Keratinocyte (primary cell): ENCODE measurements at regions not wholly inside any gene's neighbourhood (a gene's known extent, or its start where the extent isn't known, plus 50 kb on each side); places are given as distances from the start of the nearest gene placed in this dataset.
A peak's percentile ranks its signal among the peaks of the same experiment; 100 is the strongest.

Source experiments
- DNase-seq: peaks from one replicate; pipeline ENCODE4 v3.0.0-alpha.2; 2011; ENCODE audit warnings: low read depth, missing footprints, low spot score
- FAIRE-seq: peaks from 2 replicates; lab custom pipeline; 2011; peaks lifted over from hg19 to GRCh38; lab: Jason Lieb, UNC
- H2AFZ ChIP-seq: 2 replicates; pipeline ENCODE4 v1.6.0; 2012; ENCODE audit warnings: low read length, control low read depth, inconsistent platforms; ENCODE audit not compliant: control insufficient read depth
- H3K27ac ChIP-seq: 2 replicates; pipeline ENCODE4 v1.5.1; 2011; ENCODE audit warnings: low read length; ENCODE audit not compliant: control insufficient read depth, insufficient read depth
- H3K27me3 ChIP-seq: 3 replicates; pipeline ENCODE4 v1.6.0; 2011; ENCODE audit warnings: low read length; ENCODE audit not compliant: control insufficient read depth, insufficient read depth; ENCODE audit errors: extremely low read depth
- H3K36me3 ChIP-seq, 2 experiments: 2 replicates in 1 of 2; 3 replicates in 1 of 2; pipeline ENCODE4 v1.5.1; 2011; ENCODE audit warnings: low read length in 2 of 2, mild to moderate bottlenecking in 1 of 2; ENCODE audit not compliant: control insufficient read depth in 2 of 2, insufficient read depth in 2 of 2; ENCODE audit errors: extremely low read depth in 1 of 2
- H3K4me1 ChIP-seq: 3 replicates; pipeline ENCODE4 v1.5.1; 2011; ENCODE audit warnings: low read length; ENCODE audit not compliant: control insufficient read depth, insufficient read depth; ENCODE audit errors: extremely low read depth
- H3K4me2 ChIP-seq: 3 replicates; pipeline ENCODE4 v1.6.0; 2011; ENCODE audit warnings: low read depth, low read length; ENCODE audit not compliant: control insufficient read depth, insufficient read depth; ENCODE audit errors: extremely low read depth
- H3K4me3 ChIP-seq, 3 experiments: fragments of 200-600 bp in 1 of 3; sonication (generic) in 1 of 3; 2 replicates in 2 of 3; 3 replicates in 1 of 3; pipeline ENCODE4 v1.5.1; 2011 to 2016; ENCODE audit warnings: low read length in 3 of 3, mild to moderate bottlenecking in 3 of 3, control low read depth in 2 of 3, inconsistent platforms in 1 of 3, low read depth in 1 of 3, mixed read lengths in 1 of 3, mixed run types in 1 of 3, moderate library complexity in 1 of 3; ENCODE audit not compliant: control insufficient read depth in 2 of 3, insufficient read depth in 2 of 3; ENCODE audit errors: extremely low read depth in 1 of 3
- H3K79me2 ChIP-seq: 2 replicates; pipeline ENCODE4 v1.6.0; 2012; ENCODE audit warnings: low read length; ENCODE audit not compliant: control insufficient read depth, insufficient read depth
- H3K9ac ChIP-seq: 3 replicates; pipeline ENCODE4 v1.6.0; 2011; ENCODE audit warnings: low read length; ENCODE audit not compliant: control insufficient read depth, insufficient read depth; ENCODE audit errors: extremely low read depth
- H3K9me1 ChIP-seq: 3 replicates; pipeline ENCODE4 v1.6.0; 2011; ENCODE audit warnings: low read length; ENCODE audit not compliant: control insufficient read depth, insufficient read depth; ENCODE audit errors: extremely low read depth
- H3K9me3 ChIP-seq: 2 replicates; pipeline ENCODE4 v1.5.1; 2012; ENCODE audit warnings: low read depth, low read length; ENCODE audit not compliant: control insufficient read depth
- H4K20me1 ChIP-seq: 3 replicates; pipeline ENCODE4 v1.6.0; 2011; ENCODE audit warnings: low read length; ENCODE audit not compliant: control insufficient read depth, insufficient read depth; ENCODE audit errors: extremely low read depth
- CTCF ChIP-seq, 3 experiments: IDR thresholded peaks in 1 of 3; conservative IDR thresholded peaks in 1 of 3; optimal IDR thresholded peaks in 1 of 3; 2 replicates in 2 of 3; 3 replicates in 1 of 3; pipeline versions ENCODE3 to v1.5.1; 2011; ENCODE audit warnings: low read length in 3 of 3, mild to moderate bottlenecking in 3 of 3, moderate library complexity in 2 of 3, control low read depth in 1 of 3, inconsistent platforms in 1 of 3; ENCODE audit not compliant: insufficient read depth in 2 of 3; ENCODE audit errors: extremely low read depth in 1 of 3
- EZH2 ChIP-seq: IDR thresholded peaks from one replicate; pipeline ENCODE4 v1.6.1; 2012; ENCODE audit warnings: inconsistent platforms, mild to moderate bottlenecking, low read length, moderate library complexity
- dilution Hi-C: fragments of 300-500 bp; cut with MboI; formaldehyde crosslinking; loops from one replicate; pipeline ENCODE4 v1.7.0; 2020; ENCODE audit warnings: low sequenced_read_pairs; ENCODE audit not compliant: extremely low pct_ligation_motif_present

- H3K4me2 ChIP-seq, result no peak overlapping the region
- no peaks in the 10 kb centered on the region for H3K27me3 ChIP-seq
- H3K4me1 ChIP-seq, result peaks cover 5% of the 10 kb centered on the region
- H3K9ac ChIP-seq, result no peak overlapping the region
- no peak overlapping the region for H3K27ac ChIP-seq
- no peak overlapping the region for H3K4me3 ChIP-seq
- no peaks in the 10 kb centered on the region for H3K9me1 ChIP-seq
- H3K36me3 ChIP-seq, result no peaks in the 10 kb centered on the region
- no peak overlapping the region for H2AFZ ChIP-seq
- no peak for DNase-seq
- H4K20me1 ChIP-seq, result no peaks in the 10 kb centered on the region
- FAIRE-seq, result no peak
- H3K9me3 ChIP-seq, result peaks cover 5% of the 10 kb centered on the region
- TF ChIP-seq CTCF (optimal IDR thresholded peaks at IDR 0.05 in 1 of 3, IDR thresholded peaks at IDR 0.05 in 1 of 3, conservative IDR thresholded peaks at IDR 0.05 in 1 of 3; ENCODE audit: extremely low read depth in 1 of 3, insufficient read depth in 2 of 3, low read length in 3 of 3) (no peak), EZH2 (no peak)
- dilution Hi-C loops, result no loop called here
- no peaks in the 10 kb centered on the region for H3K79me2 ChIP-seq
Measured at GRCh38 chr21:17915976-17916375, 96.8 kb upstream of the C21orf91 start.

- DNase-seq (no peak), FAIRE-seq (peak; percentile 78)
- Histone ChIP-seq H4K20me1 (no peaks in the 10 kb centered on the region), H3K27me3 (no peaks in the 10 kb centered on the region), H3K9me3 (no peaks in the 10 kb centered on the region), H3K9me1 (no peaks in the 10 kb centered on the region), H3K4me2 (no peak overlapping the region), H3K36me3 (no peaks in the 10 kb centered on the region), H3K27ac (no peak overlapping the region), H2AFZ (no peak overlapping the region), H3K4me3 (no peak overlapping the region), H3K4me1 (peaks cover 4% of the 10 kb centered on the region), H3K79me2 (no peaks in the 10 kb centered on the region), H3K9ac (no peak overlapping the region)
- dilution Hi-C loops, result no loop called here
- no peak for TF ChIP-seq CTCF (optimal IDR thresholded peaks at IDR 0.05 in 1 of 3, IDR thresholded peaks at IDR 0.05 in 1 of 3, conservative IDR thresholded peaks at IDR 0.05 in 1 of 3; ENCODE audit: extremely low read depth in 1 of 3, insufficient read depth in 2 of 3, low read length in 3 of 3)
Measured at GRCh38 chr21:17911628-17912027, 92.5 kb upstream of the C21orf91 start.
